GM10248 (cell line): ENCODE measurements at regions not wholly inside any gene's neighbourhood (a gene's known extent, or its start where the extent isn't known, plus 50 kb on each side); places are given as distances from the start of the nearest gene placed in this dataset.

Experiments
- CTCF ChIA-PET: fragments of 300-600 bp; sonication (Branson Sonifier 250); formaldehyde crosslinking; extraction: SDS; loops from one replicate; lab custom pipeline; 2021; ENCODE audit warnings: antibody characterized with exemption; lab: Yijun Ruan, JAX
- POLR2A ChIA-PET: fragments of 350-650 bp; sonication (Branson Sonifier 250); formaldehyde crosslinking; extraction: SDS; loops from one replicate; lab custom pipeline; 2020; ENCODE audit warnings: antibody characterized with exemption; lab: Yijun Ruan, JAX
- DNase-seq: peaks from one replicate; pipeline ENCODE4 v3.0.0; 2012; ENCODE audit errors: extremely low spot score
- CTCF ChIP-seq: IDR thresholded peaks from 2 replicates; pipeline ENCODE4 v1.5.1; 2012; ENCODE audit warnings: mild to moderate bottlenecking, low read depth; ENCODE audit errors: extremely low read depth, missing control alignments, control extremely low read depth

- ChIA-PET CTCF (no interaction called here), POLR2A (no interaction called here)
- no peak for TF ChIP-seq CTCF
- no peak for DNase-seq
Measured at GRCh38 chr1:209461168-209461567, 122.3 kb upstream of the CAMK1G start.

GRCh38 chr1:209462433-209462832 is 121.1 kb upstream of the CAMK1G start:
- ChIA-PET POLR2A (no interaction called here), CTCF (no interaction called here)
- TF ChIP-seq CTCF: no peak
- DNase-seq: no peak

- CTCF ChIA-PET: interaction anchor here (1.0 to 1.8 kb wide), 2 partner anchors 10 to 103 kb away, joined by 3 to 5 read pairs; no protein-coding TSS in a partner anchor
- DNase-seq: no peak
- POLR2A ChIA-PET: no interaction called here
- TF ChIP-seq CTCF: no peak
Measured at GRCh38 chr1:209463441-209463840, 120.1 kb upstream of the CAMK1G start.

- CTCF ChIA-PET: interaction anchor here (1.3 kb wide), 1 partner anchor 19 kb away, joined by 3 read pairs; no protein-coding TSS in a partner anchor
- no peak for TF ChIP-seq CTCF
- DNase-seq: no peak
- POLR2A ChIA-PET: no interaction called here
Measured at GRCh38 chr1:209473025-209473424, 110.5 kb upstream of the CAMK1G start.

- no peak for DNase-seq
- POLR2A ChIA-PET: no interaction called here
- CTCF ChIA-PET: no interaction called here
- no peak for TF ChIP-seq CTCF
Measured at GRCh38 chr1:209480345-209480744, 103.2 kb upstream of the CAMK1G start.

- no peak for DNase-seq
- POLR2A ChIA-PET: no interaction called here
- CTCF ChIA-PET: no interaction called here
- no peak for TF ChIP-seq CTCF
Measured at GRCh38 chr1:209483691-209484090, 99.8 kb upstream of the CAMK1G start.

GRCh38 chr1:209484429-209484828 is 99.1 kb upstream of the CAMK1G start:
- ChIA-PET CTCF (no interaction called here), POLR2A (no interaction called here)
- no peak for DNase-seq

More at GRCh38 chr1:209484429-209484828, 99.1 kb upstream of the CAMK1G start:
- TF ChIP-seq CTCF: no peak
